HCT116 (cell line): ENCODE measurements at regions not wholly inside any gene's neighbourhood (a gene's known extent, or its start where the extent isn't known, plus 50 kb on each side); places are given as distances from the start of the nearest gene placed in this dataset.

ENCODE experiments used
- CTCF ChIP-seq, 3 experiments: fragments of 200-600 bp in 1 of 3; sonication (generic) in 1 of 3; IDR thresholded peaks in 2 of 3; conservative IDR thresholded peaks in 1 of 3; 2 replicates each; pipeline ENCODE4 v1.5.1; 2012 to 2017; ENCODE audit warnings: low read depth in 2 of 3, low read length in 2 of 3, antibody characterized with exemption in 1 of 3, borderline replicate concordance in 1 of 3, control low read depth in 1 of 3, mild to moderate bottlenecking in 1 of 3, mixed read lengths in 1 of 3, mixed run types in 1 of 3, moderate library complexity in 1 of 3; ENCODE audit not compliant: insufficient read depth in 1 of 3
- FOSL1 ChIP-seq: IDR thresholded peaks from 2 replicates; pipeline ENCODE4 v1.6.1; 2012; ENCODE audit warnings: low read depth
- POLR2A ChIP-seq: IDR thresholded peaks from 2 replicates; pipeline ENCODE4 v1.7.0; 2011; ENCODE audit warnings: borderline replicate concordance; ENCODE audit not compliant: insufficient read depth, insufficient read length; ENCODE audit errors: extremely low read depth
- RAD21 ChIP-seq: IDR thresholded peaks from 2 replicates; pipeline ENCODE4 v1.6.1; 2012; ENCODE audit warnings: low read depth, mild to moderate bottlenecking
- ZNF274 ChIP-seq: fragments of 200-500 bp; sonication (Bioruptor generic); IDR thresholded peaks from 2 replicates; pipeline ENCODE4 v1.6.1; 2014; ENCODE audit warnings: mild to moderate bottlenecking, low read depth, low read length, inconsistent platforms

GRCh38 chr7:94239661-94240234 is 154.9 kb upstream of the COL1A2 start:
- TF ChIP-seq POLR2A, result no peak
- no peak for TF ChIP-seq CTCF (IDR thresholded peaks at IDR 0.05 in 2 of 3, conservative IDR thresholded peaks at IDR 0.05 in 1 of 3; ENCODE audit: borderline replicate concordance in 1 of 3, insufficient read depth in 1 of 3, low read depth in 2 of 3, low read length in 2 of 3)
- TF ChIP-seq RAD21, result no peak
- no peak for TF ChIP-seq FOSL1
- no peak for TF ChIP-seq ZNF274
